ENCODE measurements at regions not wholly inside any gene's neighbourhood (a gene's known extent, or its start where the extent isn't known, plus 50 kb on each side); places are given as distances from the start of the nearest gene placed in this dataset.
"Not testable (repeated sequence)": the region's sequence is repeated elsewhere in the genome, so short reads cannot be mapped to it uniquely, and the experiment has no call there.

- no peak for DNase-seq (ENCODE audit: low read depth)
- no peak overlapping the region for H3K4me3 ChIP-seq (ENCODE audit: low read depth, low read length)
- no peak for TF ChIP-seq CTCF (IDR thresholded peaks at IDR 0.05; ENCODE audit: insufficient read depth, low read depth, low read length)
Measured at GRCh38 chr13:53439439-53440225, 411.0 kb downstream of the OLFM4 start.

GRCh38 chr13:53442979-53443378 lies 414.4 kb downstream of the OLFM4 start:
- H3K4me3 ChIP-seq (ENCODE audit: low read depth, low read length): no peak overlapping the region
- DNase-seq (ENCODE audit: low read depth): no peak
- no peak for TF ChIP-seq CTCF (IDR thresholded peaks at IDR 0.05; ENCODE audit: insufficient read depth, low read depth, low read length)

- TF ChIP-seq CTCF (IDR thresholded peaks at IDR 0.05; ENCODE audit: insufficient read depth, low read depth, low read length): no peak
- DNase-seq (ENCODE audit: low read depth): no peak
- H3K4me3 ChIP-seq (ENCODE audit: low read depth, low read length): no peak overlapping the region
Measured at GRCh38 chr13:53445686-53446085, 417.1 kb downstream of the OLFM4 start.

- TF ChIP-seq CTCF (IDR thresholded peaks at IDR 0.05; ENCODE audit: insufficient read depth, low read depth, low read length): no peak
- H3K4me3 ChIP-seq (ENCODE audit: low read depth, low read length): no peak overlapping the region
- DNase-seq (ENCODE audit: low read depth): no peak
Measured at GRCh38 chr13:53447456-53447855, 418.8 kb downstream of the OLFM4 start.

DNA sequence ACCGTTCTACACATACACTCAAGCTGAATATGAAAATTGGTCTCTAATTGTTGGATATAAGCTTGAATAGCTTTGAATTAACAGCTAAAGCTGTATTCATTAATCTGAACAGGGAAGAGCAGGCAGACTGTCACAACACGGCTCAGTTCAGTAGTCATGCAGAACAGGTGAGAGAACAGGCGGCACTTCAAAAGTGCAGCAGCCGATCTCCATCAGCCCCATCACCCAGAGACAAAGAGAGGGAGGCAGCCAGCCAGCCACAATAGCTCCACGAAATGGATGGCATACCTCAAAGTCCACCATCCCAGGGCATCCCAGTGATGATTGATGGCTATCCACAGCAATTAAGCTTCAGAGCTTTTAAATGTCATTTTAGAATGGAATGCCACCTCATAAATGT lies 419.2 kb downstream of the OLFM4 start:
- DNase-seq (ENCODE audit: low read depth): no peak
- H3K4me3 ChIP-seq (ENCODE audit: low read depth, low read length): no peak overlapping the region
- TF ChIP-seq CTCF (IDR thresholded peaks at IDR 0.05; ENCODE audit: insufficient read depth, low read depth, low read length): no peak

- not testable (repeated sequence) for DNase-seq (ENCODE audit: low read depth); H3K4me3 ChIP-seq (ENCODE audit: low read depth, low read length)
Measured at GRCh38 chr13:53452263-53452808, 423.7 kb downstream of the OLFM4 start.

DNA sequence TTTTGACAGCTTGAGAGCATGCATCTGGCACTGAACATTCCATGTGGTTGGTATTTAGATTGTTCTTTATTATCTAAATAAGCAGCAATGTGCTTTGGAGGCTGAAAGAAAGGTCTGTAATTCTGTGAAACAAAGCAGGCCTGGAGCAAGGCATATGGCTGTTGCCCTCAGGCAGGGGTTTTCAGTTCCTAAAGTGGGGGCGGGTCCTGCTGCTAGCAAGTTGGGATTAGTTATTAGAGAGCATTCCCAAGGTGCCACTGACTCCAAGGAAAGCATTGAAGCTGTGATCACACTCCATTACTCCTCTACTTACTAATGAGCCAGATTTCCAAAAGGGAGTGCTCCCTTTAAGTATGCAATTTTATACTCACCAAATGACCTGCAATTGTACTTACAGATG lies 432.2 kb downstream of the OLFM4 start:
- no peak overlapping the region for H3K4me3 ChIP-seq (ENCODE audit: low read depth, low read length)
- no peak for DNase-seq (ENCODE audit: low read depth)
- no peak for TF ChIP-seq CTCF (IDR thresholded peaks at IDR 0.05; ENCODE audit: insufficient read depth, low read depth, low read length)
